GM18502 (cell line): ENCODE measurements at regions not wholly inside any gene's neighbourhood (a gene's known extent, or its start where the extent isn't known, plus 50 kb on each side); places are given as distances from the start of the nearest gene placed in this dataset.

ENCODE experiments used
- ATAC-seq: cut with Tn5 transposase; IDR thresholded peaks from one replicate; pipeline ENCODE4 v1.9.1; 2021; ENCODE audit warnings: mild to moderate bottlenecking; ENCODE audit not compliant: unreplicated experiment, poor library complexity

- ATAC-seq: no peak
Measured at GRCh38 chr18:78156466-78156865, 823.2 kb upstream of the SALL3 start.

- ATAC-seq: no peak
Measured at GRCh38 chr18:78158943-78159342, 820.7 kb upstream of the SALL3 start.

- ATAC-seq: no peak
Measured at GRCh38 chr18:78159397-78159796, 820.2 kb upstream of the SALL3 start.

- ATAC-seq: no peak
Measured at GRCh38 chr18:78160961-78161656, 818.5 kb upstream of the SALL3 start.

- ATAC-seq: no peak
Measured at GRCh38 chr18:78165525-78165924, 814.1 kb upstream of the SALL3 start.

- no peak for ATAC-seq
Measured at GRCh38 chr18:78168526-78168925, 811.1 kb upstream of the SALL3 start.

GRCh38 chr18:78169174-78169864, 810.3 kb upstream of the SALL3 start:
- no peak for ATAC-seq

- no peak for ATAC-seq
Measured at GRCh38 chr18:78171954-78172353, 807.7 kb upstream of the SALL3 start.

GRCh38 chr18:78174737-78175136, 804.9 kb upstream of the SALL3 start:
- ATAC-seq: no peak

GRCh38 chr18:78178812-78179211, 800.8 kb upstream of the SALL3 start:
- no peak for ATAC-seq

- ATAC-seq: no peak
Measured at GRCh38 chr18:78180741-78181140, 798.9 kb upstream of the SALL3 start.

GRCh38 chr18:78183815-78184214, 795.8 kb upstream of the SALL3 start:
- ATAC-seq: no peak

- no peak for ATAC-seq
Measured at GRCh38 chr18:78191276-78191675, 788.3 kb upstream of the SALL3 start.

- ATAC-seq: no peak
Measured at GRCh38 chr18:78192054-78192453, 787.6 kb upstream of the SALL3 start.

- no peak for ATAC-seq
Measured at GRCh38 chr18:78196280-78196679, 783.3 kb upstream of the SALL3 start.

GRCh38 chr18:78199002-78199401, 780.6 kb upstream of the SALL3 start:
- ATAC-seq: no peak

GRCh38 chr18:78199611-78200010, 780.0 kb upstream of the SALL3 start:
- ATAC-seq: no peak

GRCh38 chr18:78207942-78208341, 771.7 kb upstream of the SALL3 start:
- no peak for ATAC-seq

- no peak for ATAC-seq
Measured at GRCh38 chr18:78208461-78208860, 771.2 kb upstream of the SALL3 start.

GRCh38 chr18:78213361-78213994, 766.1 kb upstream of the SALL3 start:
- no peak for ATAC-seq

GRCh38 chr18:78221496-78221895, 758.1 kb upstream of the SALL3 start:
- ATAC-seq: no peak

GRCh38 chr18:78228974-78229373, 750.6 kb upstream of the SALL3 start:
- no peak for ATAC-seq
